Mesodermal cell (in vitro differentiated cells): ENCODE measurements at regions not wholly inside any gene's neighbourhood (a gene's known extent, or its start where the extent isn't known, plus 50 kb on each side); places are given as distances from the start of the nearest gene placed in this dataset.
A peak's percentile ranks its signal among the peaks of the same experiment; 100 is the strongest.

Experiments used
- H3K27ac ChIP-seq: 2 replicates; pipeline ENCODE4 v1.7.0; 2013; ENCODE audit warnings: mild to moderate bottlenecking, low read depth, low read length, moderate library complexity; ENCODE audit not compliant: severe bottlenecking
- H3K36me3 ChIP-seq: 2 replicates; pipeline ENCODE4 v1.7.1; 2013; ENCODE audit warnings: mild to moderate bottlenecking, low read length, moderate library complexity; ENCODE audit not compliant: control insufficient read depth, insufficient read depth
- H3K4me1 ChIP-seq: one replicate; pipeline ENCODE4 v1.7.1; 2013; ENCODE audit warnings: mild to moderate bottlenecking, low read length; ENCODE audit not compliant: insufficient read depth, control insufficient read depth, poor library complexity, severe bottlenecking
- H3K4me3 ChIP-seq: 2 replicates; pipeline ENCODE4 v1.7.0; 2013; ENCODE audit warnings: low read length, control low read depth, mild to moderate bottlenecking; ENCODE audit not compliant: insufficient read depth, poor library complexity, severe bottlenecking; ENCODE audit errors: extremely low read depth
- H3K9me3 ChIP-seq: 2 replicates; pipeline ENCODE4 v1.7.1; 2013; ENCODE audit warnings: mild to moderate bottlenecking, low read length, moderate library complexity; ENCODE audit not compliant: control insufficient read depth
- WGBS, 2 experiments: methylation state at CpG; one replicate each; pipeline ENCODE4 v1.1.5; 2013; ENCODE audit warnings: missing lambda C conversion rate in 2 of 2; ENCODE audit not compliant: insufficient coverage in 2 of 2; 5-methylcytosine and 5-hydroxymethylcytosine counted together

- Histone ChIP-seq H3K27ac (no peak overlapping the region), H3K9me3 (no peaks in the 10 kb centered on the region), H3K4me1 (no peaks in the 10 kb centered on the region), H3K4me3 (no peak overlapping the region), H3K36me3 (no peaks in the 10 kb centered on the region)
- WGBS, 2 experiments = 94 to 100% methylated on average over 1 of the region's 1 CpG
Measured at GRCh38 chr20:17844133-17844429, 124.5 kb downstream of the SNX5 start.

DNA sequence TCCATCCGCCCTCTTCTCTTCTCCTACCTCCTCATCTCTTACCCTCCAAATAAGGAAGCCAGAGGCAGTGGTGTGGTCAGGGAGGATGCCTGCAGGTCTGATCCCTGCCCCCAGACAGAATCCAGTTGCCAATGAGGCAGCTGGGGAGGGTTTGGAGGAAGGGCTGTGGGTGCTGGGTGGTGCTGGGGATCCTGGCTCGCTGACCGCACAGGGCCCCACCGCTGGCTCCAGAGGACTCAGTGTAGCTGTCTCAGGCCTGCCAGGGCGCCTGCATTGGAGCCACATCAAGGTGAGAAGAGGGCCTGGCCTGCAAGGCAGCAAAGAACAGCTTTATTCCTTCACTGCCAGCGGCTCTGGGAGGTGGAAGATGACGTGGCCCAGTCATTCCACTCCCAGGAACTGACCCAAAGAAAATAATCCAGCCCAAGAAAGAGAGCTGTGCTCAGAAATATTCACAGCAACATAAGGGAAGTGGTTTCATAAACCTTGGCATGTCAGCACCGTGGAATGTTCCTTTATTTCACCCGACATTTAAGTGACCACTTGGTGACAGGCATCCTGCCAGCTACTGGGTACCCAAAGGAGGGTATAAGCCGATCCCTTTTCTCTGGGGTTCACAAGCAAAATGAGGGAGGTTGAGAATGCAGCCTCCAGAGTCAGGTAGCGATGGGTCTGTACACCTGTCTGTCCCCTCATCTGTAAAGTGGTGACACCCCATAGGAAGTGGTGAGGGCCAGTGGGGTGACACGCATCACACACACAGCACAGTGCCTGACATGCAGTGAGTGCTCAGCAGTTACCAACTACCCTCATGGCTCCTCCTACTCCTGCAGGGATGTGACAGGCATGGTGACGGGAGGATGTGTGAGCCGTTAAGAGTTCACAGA is 125.1 kb downstream of the SNX5 start:
- no peaks in the 10 kb centered on the region for H3K9me3 ChIP-seq
- no peaks in the 10 kb centered on the region for H3K36me3 ChIP-seq
- no peaks in the 10 kb centered on the region for H3K4me1 ChIP-seq
- no peak overlapping the region for H3K27ac ChIP-seq
- no peak overlapping the region for H3K4me3 ChIP-seq
- 87 to 90% methylated on average over 10 to 11 of the region's 14 CpGs for WGBS, 2 experiments

GRCh38 chr20:17841751-17842215 is 126.8 kb downstream of the SNX5 start:
- H3K9me3 ChIP-seq = no peaks in the 10 kb centered on the region
- H3K27ac ChIP-seq = no peak overlapping the region
- WGBS, 2 experiments = 94 to 96% methylated on average over 13 of the region's 13 CpGs
- H3K4me3 ChIP-seq = no peak overlapping the region
- H3K4me1 ChIP-seq = no peaks in the 10 kb centered on the region
- H3K36me3 ChIP-seq = no peaks in the 10 kb centered on the region

- Histone ChIP-seq H3K9me3 (no peaks in the 10 kb centered on the region), H3K4me1 (peaks cover 12% of the 10 kb centered on the region), H3K27ac (no peak overlapping the region), H3K4me3 (no peak overlapping the region), H3K36me3 (no peaks in the 10 kb centered on the region)
- WGBS, 2 experiments = 100% methylated on average over 2 of the region's 5 CpGs; no CpG with 5 or more reads in 1 of the 2 experiments
Measured at GRCh38 chr20:17840423-17840822, 128.2 kb downstream of the SNX5 start.

DNA sequence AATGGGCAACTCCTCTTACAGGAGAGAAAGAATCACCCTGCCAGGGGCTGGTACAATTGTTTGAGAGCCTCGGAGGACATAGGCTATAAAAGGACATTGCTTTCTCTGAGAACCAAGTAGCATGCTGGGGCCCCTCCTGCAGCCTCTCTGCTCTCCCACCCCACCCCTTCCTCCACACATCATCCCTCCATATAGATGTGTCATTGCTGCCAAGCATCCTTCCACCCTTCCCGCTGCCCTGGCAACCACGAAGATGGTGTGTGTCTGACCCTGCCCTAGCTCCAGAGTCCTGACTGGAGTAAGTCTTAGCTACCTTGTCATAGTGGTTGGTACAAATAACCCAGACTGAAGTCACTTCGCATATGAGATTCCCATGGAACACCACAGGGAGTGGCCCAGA is 129.7 kb downstream of the SNX5 start:
- WGBS, 2 experiments = 88 to 97% methylated on average over 4 of the region's 4 CpGs
- H3K4me1 ChIP-seq = peaks cover 18% of the 10 kb centered on the region
- no peaks in the 10 kb centered on the region for H3K36me3 ChIP-seq

GRCh38 chr20:17837179-17837578 is 131.4 kb downstream of the SNX5 start:
- Histone ChIP-seq H3K9me3 (no peaks in the 10 kb centered on the region), H3K27ac (no peak overlapping the region), H3K36me3 (no peaks in the 10 kb centered on the region), H3K4me1 (peaks cover 18% of the 10 kb centered on the region), H3K4me3 (no peak overlapping the region)
- WGBS, 2 experiments = 75 to 86% methylated on average over 2 to 3 of the region's 3 CpGs

More for the DNA sequence above, 129.7 kb downstream of the SNX5 start:
- Histone ChIP-seq H3K4me3 (no peak overlapping the region), H3K9me3 (no peaks in the 10 kb centered on the region), H3K27ac (no peak overlapping the region)

- 67 to 74% methylated on average over 11 of the region's 12 CpGs for WGBS, 2 experiments
- no peak overlapping the region for H3K27ac ChIP-seq
- H3K4me3 ChIP-seq = no peak overlapping the region
Measured at GRCh38 chr20:17836303-17836861, 132.2 kb downstream of the SNX5 start.

GRCh38 chr20:17835934-17836300 is 132.7 kb downstream of the SNX5 start:
- peaks cover 18% of the 10 kb centered on the region for H3K4me1 ChIP-seq
- H3K27ac ChIP-seq = peak overlapping the region; percentile 10
- 83 to 100% methylated on average over 2 to 6 of the region's 9 CpGs for WGBS, 2 experiments
- H3K4me3 ChIP-seq = no peak overlapping the region
- H3K36me3 ChIP-seq = no peaks in the 10 kb centered on the region
- H3K9me3 ChIP-seq = no peaks in the 10 kb centered on the region

More at GRCh38 chr20:17836303-17836861, 132.2 kb downstream of the SNX5 start:
- Histone ChIP-seq H3K9me3 (no peaks in the 10 kb centered on the region), H3K4me1 (peaks cover 18% of the 10 kb centered on the region), H3K36me3 (no peaks in the 10 kb centered on the region)

- 69 to 73% methylated on average over 12 to 15 of the region's 15 CpGs for WGBS, 2 experiments
- peak overlapping the region; percentile 10 for H3K27ac ChIP-seq
- no peak overlapping the region for H3K4me3 ChIP-seq
- no peaks in the 10 kb centered on the region for H3K36me3 ChIP-seq
- H3K4me1 ChIP-seq = peaks cover 18% of the 10 kb centered on the region
- H3K9me3 ChIP-seq = no peaks in the 10 kb centered on the region
Measured at GRCh38 chr20:17835240-17835933, 133.2 kb downstream of the SNX5 start.

- Histone ChIP-seq H3K36me3 (no peaks in the 10 kb centered on the region), H3K27ac (no peak overlapping the region), H3K9me3 (no peaks in the 10 kb centered on the region), H3K4me3 (no peak overlapping the region), H3K4me1 (peaks cover 18% of the 10 kb centered on the region)
- no CpG with 5 or more reads among the region's 2 CpGs for WGBS, 2 experiments
Measured at GRCh38 chr20:17834804-17835203, 133.8 kb downstream of the SNX5 start.
